T-helper 1 cell (primary cell): ENCODE measurements at regions not wholly inside any gene's neighbourhood (a gene's known extent, or its start where the extent isn't known, plus 50 kb on each side); places are given as distances from the start of the nearest gene placed in this dataset.

Source experiments
- DNase-seq, 5 donors: peaks; one replicate each; pipeline ENCODE4 v3.0.0-alpha.2; 2012 to 2020

GRCh38 chr10:88178758-88179157, 315.3 kb downstream of the PTEN start:
- no peak for DNase-seq

GRCh38 chr10:88179831-88180230, 316.4 kb downstream of the PTEN start:
- no peak for DNase-seq

GRCh38 chr10:88181902-88182600, 318.6 kb downstream of the PTEN start:
- no peak for DNase-seq

GRCh38 chr10:88182601-88182930, 319.1 kb downstream of the PTEN start:
- no peak for DNase-seq

GRCh38 chr10:88184543-88185297, 321.3 kb downstream of the PTEN start:
- no peak for DNase-seq

- no peak for DNase-seq
Measured at GRCh38 chr10:88185830-88186229, 322.4 kb downstream of the PTEN start.

GRCh38 chr10:88186335-88186734, 322.9 kb downstream of the PTEN start:
- DNase-seq, result no peak

- DNase-seq, result no peak
Measured at GRCh38 chr10:88187472-88187871, 324.0 kb downstream of the PTEN start.

GRCh38 chr10:88190123-88190522, 326.7 kb downstream of the PTEN start:
- no peak for DNase-seq

GRCh38 chr10:88190540-88191235, 327.3 kb downstream of the PTEN start:
- no peak for DNase-seq

GRCh38 chr10:88193018-88193417, 329.6 kb downstream of the PTEN start:
- DNase-seq, result no peak

- peak in 3 of 5 donors; percentile 22 to 54 (median 32) for DNase-seq
Measured at GRCh38 chr10:88194041-88194887, 330.8 kb downstream of the PTEN start.

GRCh38 chr10:88194961-88195367, 331.5 kb downstream of the PTEN start:
- DNase-seq, result no peak

- no peak for DNase-seq
Measured at GRCh38 chr10:88195841-88196240, 332.4 kb downstream of the PTEN start.

GRCh38 chr10:88196291-88196690, 332.9 kb downstream of the PTEN start:
- no peak for DNase-seq

GRCh38 chr10:88198023-88198422, 334.6 kb downstream of the PTEN start:
- no peak for DNase-seq

- no peak for DNase-seq
Measured at GRCh38 chr10:88200312-88201032, 337.0 kb downstream of the PTEN start.

- no peak for DNase-seq
Measured at GRCh38 chr10:88205842-88206446, 342.5 kb downstream of the PTEN start.

- DNase-seq, result no peak
Measured at GRCh38 chr10:88207121-88207546, 343.7 kb downstream of the PTEN start.

- no peak for DNase-seq
Measured at GRCh38 chr10:88209231-88209630, 345.8 kb downstream of the PTEN start.

- no peak for DNase-seq
Measured at GRCh38 chr10:88209837-88210561, 346.6 kb downstream of the PTEN start.
